NCI-H774 (cell line): ENCODE measurements at regions not wholly inside any gene's neighbourhood (a gene's known extent, or its start where the extent isn't known, plus 50 kb on each side); places are given as distances from the start of the nearest gene placed in this dataset.
"Not testable (repeated sequence)": the region's sequence is repeated elsewhere in the genome, so short reads cannot be mapped to it uniquely, and the experiment has no call there.

Source experiments
- DNase-seq: peaks from one replicate; lab custom pipeline; 2025; lab: John Stamatoyannopoulos, UW

GRCh38 chrX:129361576-129361975 is 161.7 kb downstream of the SMARCA1 start:
- DNase-seq: no peak

DNA sequence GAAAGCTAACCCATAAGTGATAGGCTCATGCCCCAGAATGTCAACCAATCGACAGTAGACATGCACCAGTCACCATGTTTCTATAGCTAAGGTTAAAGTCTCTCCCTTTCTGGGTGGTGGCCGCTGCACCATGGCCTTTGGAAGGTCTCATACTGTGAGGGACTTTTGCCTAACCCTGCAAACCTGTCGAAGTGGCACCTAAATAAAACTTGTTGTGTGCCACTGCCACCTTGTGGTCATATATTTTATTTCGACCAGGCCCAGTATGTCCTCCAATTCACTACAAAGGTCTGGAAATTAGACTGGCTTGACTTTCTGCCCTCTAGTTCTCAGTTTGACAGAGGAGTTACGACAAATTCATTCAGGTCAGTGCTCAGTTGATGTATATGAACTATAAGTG is 163.1 kb downstream of the SMARCA1 start:
- DNase-seq: peak; percentile 57

DNA sequence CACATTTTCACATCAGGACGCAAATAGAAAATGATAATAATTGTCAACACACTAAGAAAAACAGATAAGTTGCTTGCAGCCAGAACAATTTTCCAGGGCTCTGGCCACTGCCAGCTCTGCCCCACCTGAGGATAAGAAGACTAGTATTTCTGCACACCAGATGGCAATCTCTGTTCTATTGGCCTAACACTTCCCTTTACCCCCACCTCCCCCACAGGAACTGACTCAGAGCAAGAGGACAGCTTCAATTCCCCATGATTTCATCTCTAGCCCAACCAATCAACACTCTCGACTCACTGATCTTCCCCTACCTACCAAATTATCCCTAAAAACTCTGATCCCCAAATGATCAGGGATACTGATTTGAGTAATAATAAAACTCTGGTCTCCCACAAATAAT is 164.0 kb downstream of the SMARCA1 start:
- DNase-seq: no peak

GRCh38 chrX:129357428-129357827 is 165.9 kb downstream of the SMARCA1 start:
- not testable (repeated sequence) for DNase-seq

GRCh38 chrX:129347291-129347690 is 176.0 kb downstream of the SMARCA1 start:
- no peak for DNase-seq

- no peak for DNase-seq
These were observed 176.7 kb downstream of the SMARCA1 start for GRCh38 chrX:129346574-129346973.

- DNase-seq: not testable (repeated sequence)
These were observed 186.0 kb downstream of the SMARCA1 start for GRCh38 chrX:129337264-129337663.

- DNase-seq: no peak
These were observed 200.2 kb downstream of the SMARCA1 start for GRCh38 chrX:129323115-129323514.

DNA sequence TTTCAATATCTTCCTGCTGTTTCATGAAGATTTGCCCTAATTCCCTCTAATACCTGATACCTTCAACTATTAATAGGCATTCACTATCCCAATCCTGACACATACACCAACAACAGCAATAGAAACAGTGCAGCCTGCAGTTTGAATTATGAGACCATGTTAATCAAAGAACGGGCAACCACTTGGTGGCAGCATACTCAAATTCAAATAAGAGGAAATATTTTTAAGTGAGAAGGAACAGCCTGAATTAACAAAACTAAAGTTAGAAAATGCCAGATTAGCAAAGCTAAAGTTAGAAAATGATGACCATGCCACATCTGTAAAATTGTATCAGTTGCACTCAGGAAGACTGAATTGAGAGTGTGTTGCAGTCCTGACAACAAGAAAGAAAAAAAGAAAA is 204.9 kb downstream of the SMARCA1 start:
- DNase-seq: no peak

- no peak for DNase-seq
These were observed 206.8 kb downstream of the SMARCA1 start for GRCh38 chrX:129316461-129316860.

DNA sequence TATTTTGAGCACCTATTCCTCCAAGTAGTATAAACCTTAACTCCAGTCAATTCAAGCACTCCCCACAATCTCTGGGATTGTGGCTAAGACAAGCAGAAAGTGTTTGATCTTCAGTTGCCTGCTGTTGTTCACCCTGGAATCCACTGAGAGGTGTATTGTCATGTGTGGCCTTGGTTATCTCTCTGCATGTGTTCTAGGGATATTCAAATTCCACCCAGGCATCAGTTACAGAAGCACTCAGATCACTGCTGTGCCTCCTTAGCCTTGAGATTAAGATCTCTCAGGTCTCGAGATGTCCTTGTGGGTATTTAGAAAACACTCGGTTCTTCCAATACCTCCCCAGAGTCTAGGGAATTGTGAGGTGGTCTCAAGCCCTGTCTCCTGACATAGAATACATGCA is 213.3 kb downstream of the SMARCA1 start:
- no peak for DNase-seq

DNA sequence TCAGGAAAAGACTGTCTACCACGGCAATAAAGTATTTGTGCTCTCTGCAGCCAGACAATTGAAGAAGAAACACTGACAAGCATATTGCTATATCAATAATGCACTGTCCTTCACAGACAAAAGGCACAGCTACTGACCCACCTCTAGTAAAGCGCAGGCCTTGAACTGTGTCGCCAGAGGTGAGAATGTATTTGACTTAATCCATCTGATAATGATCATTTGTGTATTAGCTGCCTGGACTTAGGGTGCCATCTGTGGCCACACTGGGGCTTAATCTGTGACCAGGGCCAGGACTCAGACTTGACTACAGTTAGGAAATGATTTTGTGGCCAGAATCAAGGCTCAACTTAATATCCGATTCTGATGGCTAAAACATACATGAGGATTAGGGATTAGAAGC is 260.4 kb downstream of the SMARCA1 start:
- DNase-seq: no peak

DNA sequence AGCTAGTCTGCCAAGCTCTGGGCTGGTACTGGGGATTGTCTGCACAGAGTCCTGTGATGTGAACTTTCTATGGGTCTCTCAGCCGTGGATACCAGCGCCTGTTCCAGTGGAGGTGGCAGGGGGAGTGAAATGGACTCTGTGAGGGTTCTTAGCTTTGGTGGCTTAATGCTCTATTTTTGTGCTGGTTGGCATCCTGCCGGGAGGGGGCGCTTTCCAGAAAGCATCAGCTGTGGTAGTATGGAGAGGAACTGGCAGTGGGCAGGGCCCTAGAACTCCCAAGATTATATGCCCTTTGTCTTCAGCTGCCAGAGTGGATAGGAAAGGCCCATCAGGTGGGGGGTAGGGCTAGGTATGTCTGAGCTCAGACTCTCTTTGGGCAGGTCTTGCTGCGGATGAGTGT is 267.8 kb downstream of the SMARCA1 start:
- not testable (repeated sequence) for DNase-seq

DNA sequence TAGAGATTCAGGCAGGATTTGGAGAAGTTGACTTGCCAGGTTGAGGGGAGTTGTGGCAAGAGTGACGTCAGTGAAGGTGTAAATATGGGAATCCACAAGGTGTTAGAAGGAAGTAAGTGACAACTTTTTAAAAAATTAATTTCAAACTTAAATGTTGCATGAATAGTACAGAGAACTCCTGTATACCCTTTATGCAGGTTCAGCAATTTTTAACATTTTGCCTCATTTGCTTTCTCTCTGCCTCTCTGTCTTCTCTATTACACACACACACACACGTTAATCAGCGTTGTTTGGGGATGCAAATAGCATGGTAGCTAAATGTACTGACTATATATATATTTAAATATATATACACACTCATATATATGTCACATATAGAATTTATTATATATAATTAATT is 273.7 kb downstream of the SMARCA1 start:
- no peak for DNase-seq

DNA sequence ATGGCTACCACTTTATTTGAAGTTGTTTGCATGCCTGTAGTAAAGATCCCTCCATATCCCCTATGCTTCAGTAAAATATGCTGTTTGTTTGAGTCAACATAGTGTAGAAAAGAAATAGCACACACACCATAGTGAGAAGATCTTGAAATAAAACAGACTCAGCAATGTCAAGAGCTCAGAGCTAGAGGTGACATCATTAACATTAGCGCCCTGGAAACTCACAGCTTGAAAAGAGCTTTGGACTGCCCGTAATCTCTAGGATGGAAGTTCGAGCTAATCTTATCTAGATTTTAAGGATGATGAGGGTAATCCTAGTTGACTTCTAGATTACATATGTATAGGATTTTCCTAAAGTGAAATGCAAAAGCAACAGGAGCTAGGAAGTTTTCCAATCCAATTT is 275.6 kb downstream of the SMARCA1 start:
- DNase-seq: no peak

- DNase-seq: no peak
These were observed 283.9 kb downstream of the SMARCA1 start for GRCh38 chrX:129239371-129239770.

- DNase-seq: no peak
These were observed 285.3 kb downstream of the SMARCA1 start for GRCh38 chrX:129238011-129238410.

DNA sequence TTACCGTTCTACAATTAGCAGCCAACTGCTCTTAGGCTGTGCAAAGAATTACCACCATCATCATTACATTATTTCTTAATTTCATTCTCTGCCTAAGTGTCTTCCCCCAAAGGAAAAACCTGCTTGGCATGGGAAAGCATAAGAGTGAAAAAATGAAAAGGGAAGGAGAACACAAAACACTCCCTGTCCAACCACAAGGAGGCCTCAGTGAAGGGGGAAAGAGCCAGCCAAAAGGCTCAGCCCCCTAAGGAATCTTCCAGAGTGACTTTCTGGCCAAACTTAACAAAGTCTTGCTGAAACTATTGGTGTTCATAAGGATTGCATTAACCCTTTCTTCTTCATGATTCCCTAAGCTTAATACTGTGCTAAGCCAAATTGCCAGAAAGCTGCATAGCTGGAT is 287.4 kb downstream of the SMARCA1 start:
- DNase-seq: no peak

DNA sequence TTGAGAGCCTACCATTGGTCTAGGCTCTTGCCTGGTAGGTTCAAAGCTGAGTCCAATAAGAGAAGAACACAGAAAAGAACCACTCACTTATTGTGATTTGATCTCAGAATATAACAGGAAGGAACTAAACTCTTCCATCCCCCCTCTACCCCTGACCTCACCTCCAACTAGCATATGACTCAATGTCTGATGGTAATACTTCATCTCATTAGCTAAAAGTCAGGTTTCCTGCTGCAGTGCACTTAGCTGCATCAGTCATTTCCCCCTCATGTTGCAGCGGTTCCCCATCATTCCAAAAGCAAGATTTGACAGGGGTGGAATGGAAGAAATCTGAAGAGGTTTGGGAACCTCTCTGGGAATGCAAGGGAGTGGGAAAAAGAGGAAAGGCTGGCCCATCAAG is 289.5 kb downstream of the SMARCA1 start:
- no peak for DNase-seq

GRCh38 chrX:129230850-129231512 is 292.3 kb downstream of the SMARCA1 start:
- DNase-seq: no peak

DNA sequence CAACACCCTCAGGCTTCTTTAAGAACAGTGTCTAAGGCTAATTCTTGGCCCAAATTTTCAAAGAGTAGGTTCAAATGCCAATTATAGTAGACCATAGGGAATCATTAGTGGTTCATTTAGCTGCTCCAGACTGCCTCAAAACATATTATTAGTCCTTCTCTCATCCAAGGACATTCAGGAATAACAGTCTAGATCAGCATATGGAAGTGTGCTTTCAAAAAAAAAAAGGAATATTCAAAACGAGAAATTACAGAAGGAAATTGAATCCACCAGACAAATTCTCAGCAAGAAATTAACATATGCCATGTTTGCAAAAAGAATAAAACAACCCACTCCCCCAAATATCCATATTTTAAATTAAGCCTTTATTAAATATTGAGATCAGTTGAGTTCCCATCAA is 293.1 kb downstream of the SMARCA1 start:
- DNase-seq: no peak

DNA sequence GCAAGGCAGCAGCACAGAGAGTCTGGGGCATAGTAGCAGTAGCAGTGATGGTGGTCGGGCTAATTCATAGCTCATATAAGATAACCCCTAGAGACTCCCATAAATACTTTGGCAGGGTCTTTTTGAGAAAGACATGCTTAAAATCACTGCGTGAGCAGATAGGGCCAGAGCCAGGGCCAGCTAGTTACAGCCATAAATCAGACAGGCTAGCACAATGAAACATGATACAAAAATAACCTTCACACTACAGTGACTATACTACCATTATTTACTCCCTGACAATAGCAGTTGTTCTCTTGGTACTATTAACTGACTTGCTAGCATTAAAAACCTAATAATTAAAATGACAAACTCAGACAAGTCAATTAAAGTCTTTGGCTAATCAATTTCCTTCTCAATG is 295.9 kb downstream of the SMARCA1 start:
- no peak for DNase-seq

GRCh38 chrX:129193357-129193756 is 329.9 kb downstream of the SMARCA1 start:
- DNase-seq: peak; percentile 21

GRCh38 chrX:129188231-129188630 is 335.1 kb downstream of the SMARCA1 start:
- DNase-seq: no peak

DNA sequence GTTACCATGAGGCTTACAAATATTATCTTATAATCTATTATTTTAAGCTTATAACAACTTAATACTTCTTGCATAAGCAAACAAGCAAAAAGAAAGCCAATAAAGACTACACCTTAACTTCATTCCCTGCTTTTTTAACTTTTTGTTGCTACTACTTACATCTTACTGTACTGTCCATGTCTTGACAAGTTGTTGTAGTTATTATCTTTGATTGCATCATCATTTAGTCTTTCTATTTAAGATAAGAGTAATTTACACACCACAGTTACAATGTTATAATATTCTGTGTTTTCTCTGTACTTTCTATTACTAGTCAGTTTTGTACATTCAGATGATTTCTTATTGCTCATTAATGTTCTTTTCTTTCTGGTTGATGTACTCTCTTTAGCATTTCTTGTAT is 346.6 kb downstream of the SMARCA1 start:
- DNase-seq: no peak
